Colonic mucosa (tissue), 4 donors: ENCODE measurements at regions not wholly inside any gene's neighbourhood (a gene's known extent, or its start where the extent isn't known, plus 50 kb on each side); places are given as distances from the start of the nearest gene placed in this dataset.

Experiments used
- DNase-seq: peaks from one replicate; pipeline ENCODE4 v3.0.0-alpha.2; 2020
- H3K27ac ChIP-seq: fragments of 200-600 bp; one replicate; pipeline ENCODE4 v1.8.0; 2021
- H3K27me3 ChIP-seq: fragments of 200-600 bp; one replicate; pipeline ENCODE4 v1.8.0; 2021
- H3K36me3 ChIP-seq: fragments of 200-600 bp; one replicate; pipeline ENCODE4 v1.8.0; 2021
- H3K4me1 ChIP-seq: fragments of 200-600 bp; one replicate; pipeline ENCODE4 v1.8.0; 2021; ENCODE audit warnings: mild to moderate bottlenecking
- H3K4me3 ChIP-seq: fragments of 200-600 bp; one replicate; pipeline ENCODE4 v1.8.0; 2021
- H3K9ac ChIP-seq, 2 donors: one replicate each; pipeline ENCODE4 v1.7.0; 2013; ENCODE audit warnings: control low read depth in 2 of 2, low read depth in 2 of 2, low read length in 2 of 2
- H3K9me3 ChIP-seq: fragments of 200-600 bp; one replicate; pipeline ENCODE4 v1.8.0; 2021
- CTCF ChIP-seq: fragments of 200-600 bp; IDR thresholded peaks from one replicate; pipeline ENCODE4 v1.8.0; 2022; ENCODE audit warnings: antibody characterized with exemption, mild to moderate bottlenecking
- intact Hi-C: fragments of 100-400 bp; cut with DNase I; formaldehyde crosslinking; loops from one replicate; pipeline ENCODE4 v1.14.1; 2022
- donor health status: healthy.
- donor health status: DM: no; HTN: no; CAD: no.
- donor health status: DM: no; HTN: no; CAD: no.

DNA sequence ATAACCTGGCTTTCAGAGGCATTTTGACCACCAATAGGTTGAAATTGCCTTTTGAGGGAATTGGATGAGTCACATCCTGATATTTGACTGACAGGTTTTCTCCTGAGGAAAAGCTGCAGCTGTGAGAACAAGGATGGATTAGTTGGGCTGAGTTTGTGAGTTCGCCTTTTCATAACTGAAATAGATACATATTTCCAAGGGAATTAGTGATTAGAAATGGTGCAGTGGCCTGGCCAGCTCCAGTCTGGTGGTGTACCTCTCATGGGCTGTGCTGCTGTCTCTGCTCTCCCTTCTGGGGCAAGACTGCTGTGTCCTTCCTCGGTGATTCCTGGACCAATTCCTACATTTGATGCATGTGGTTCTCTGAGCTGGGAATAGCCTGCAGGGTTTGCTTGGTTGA lies 341.3 kb downstream of the TSN start:
- TF ChIP-seq CTCF = no peak
- no peaks in the 10 kb centered on the region for H3K27me3 ChIP-seq
- no peaks in the 10 kb centered on the region for H3K4me1 ChIP-seq
- H3K9ac ChIP-seq = no peak overlapping the region
- H3K9me3 ChIP-seq = no peaks in the 10 kb centered on the region
- no peak for DNase-seq
- no peak overlapping the region for H3K27ac ChIP-seq
- intact Hi-C loops = no loop called here
- H3K4me3 ChIP-seq = no peak overlapping the region
- no peaks in the 10 kb centered on the region for H3K36me3 ChIP-seq

GRCh38 chr2:122098306-122098705 lies 342.9 kb downstream of the TSN start:
- no peak overlapping the region for H3K4me3 ChIP-seq
- H3K4me1 ChIP-seq = no peaks in the 10 kb centered on the region
- no peak overlapping the region for H3K9ac ChIP-seq
- TF ChIP-seq CTCF = no peak
- H3K9me3 ChIP-seq = no peaks in the 10 kb centered on the region
- H3K27me3 ChIP-seq = no peaks in the 10 kb centered on the region
- DNase-seq = no peak
- no peaks in the 10 kb centered on the region for H3K36me3 ChIP-seq
- no peak overlapping the region for H3K27ac ChIP-seq
- intact Hi-C loops = no loop called here

GRCh38 chr2:122100346-122100745 lies 344.9 kb downstream of the TSN start:
- Histone ChIP-seq H3K36me3 (no peaks in the 10 kb centered on the region), H3K4me1 (no peaks in the 10 kb centered on the region), H3K27ac (no peak overlapping the region), H3K27me3 (no peaks in the 10 kb centered on the region), H3K9ac (no peak overlapping the region), H3K4me3 (no peak overlapping the region), H3K9me3 (no peaks in the 10 kb centered on the region)
- intact Hi-C loops = no loop called here
- DNase-seq = no peak
- TF ChIP-seq CTCF = no peak

DNA sequence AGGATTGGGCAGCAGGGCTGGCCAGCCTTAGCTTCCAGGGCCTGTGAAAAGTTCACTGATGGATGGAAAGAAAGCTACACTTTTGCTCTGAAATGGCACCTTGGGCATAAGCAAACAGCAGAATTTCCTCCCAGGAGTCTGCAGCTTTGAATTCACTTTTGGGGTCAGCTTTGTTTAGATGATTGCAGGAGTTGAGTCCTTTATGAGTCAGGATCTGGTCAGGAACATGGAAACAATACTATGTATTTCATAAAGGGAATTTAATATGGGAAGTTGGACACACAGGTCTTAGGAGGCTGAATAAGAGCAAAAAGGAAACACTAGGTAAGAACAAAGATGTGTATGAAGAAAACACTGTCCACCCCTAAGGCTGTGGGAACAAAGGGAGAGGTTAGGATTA lies 345.3 kb downstream of the TSN start:
- no peak overlapping the region for H3K4me3 ChIP-seq
- no peaks in the 10 kb centered on the region for H3K36me3 ChIP-seq
- H3K27ac ChIP-seq = no peak overlapping the region
- no peaks in the 10 kb centered on the region for H3K4me1 ChIP-seq
- DNase-seq = no peak
- H3K27me3 ChIP-seq = no peaks in the 10 kb centered on the region
- H3K9ac ChIP-seq = no peak overlapping the region
- intact Hi-C loops = no loop called here
- no peak for TF ChIP-seq CTCF
- no peaks in the 10 kb centered on the region for H3K9me3 ChIP-seq

DNA sequence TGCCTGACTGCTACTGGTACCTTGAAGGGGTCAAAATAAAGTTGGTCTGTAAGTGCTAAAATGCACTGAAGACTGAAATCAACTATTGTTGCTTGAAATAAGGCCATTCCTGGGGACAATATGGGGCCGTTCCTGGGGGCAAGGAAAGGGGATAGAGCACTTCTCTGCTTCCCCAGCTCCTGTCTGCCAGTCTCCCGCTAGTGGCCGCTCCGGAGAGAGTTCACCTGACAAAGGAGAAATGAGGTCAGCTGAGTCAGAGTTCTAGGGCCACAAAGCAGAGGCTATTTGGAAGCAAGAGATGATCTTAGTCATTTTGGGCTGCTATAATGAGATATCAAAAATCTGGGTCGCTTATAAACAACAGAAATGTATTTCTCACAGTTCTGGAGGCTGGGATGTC lies 345.9 kb downstream of the TSN start:
- H3K27ac ChIP-seq = no peak overlapping the region
- no peaks in the 10 kb centered on the region for H3K4me1 ChIP-seq
- intact Hi-C loops = no loop called here
- H3K36me3 ChIP-seq = no peaks in the 10 kb centered on the region
- no peak for DNase-seq
- no peaks in the 10 kb centered on the region for H3K27me3 ChIP-seq
- H3K9me3 ChIP-seq = no peaks in the 10 kb centered on the region
- TF ChIP-seq CTCF = no peak
- H3K4me3 ChIP-seq = no peak overlapping the region
- H3K9ac ChIP-seq = no peak overlapping the region
